Peyer's patch (tissue), 4 donors: ENCODE measurements at regions not wholly inside any gene's neighbourhood (a gene's known extent, or its start where the extent isn't known, plus 50 kb on each side); places are given as distances from the start of the nearest gene placed in this dataset.

ENCODE experiments used
- POLR2A ChIP-seq, 2 donors: fragments of 450-650 bp; IDR thresholded peaks; one replicate each; pipeline ENCODE4 v1.5.1; 2017; ENCODE audit warnings: antibody characterized with exemption in 2 of 2, mild to moderate bottlenecking in 2 of 2, moderate library complexity in 2 of 2
- TF ChIP-seq, protein P1 (sequence below), 6 experiments: fragments of 450-650 bp in 4 of 6; fragments of 200-600 bp in 2 of 6; sonication (generic) in 1 of 6; IDR thresholded peaks; one replicate each; pipeline ENCODE4 v1.5.1; 2017 to 2019; ENCODE audit warnings: antibody characterized with exemption in 6 of 6, mild to moderate bottlenecking in 3 of 6, moderate library complexity in 1 of 6

DNA sequence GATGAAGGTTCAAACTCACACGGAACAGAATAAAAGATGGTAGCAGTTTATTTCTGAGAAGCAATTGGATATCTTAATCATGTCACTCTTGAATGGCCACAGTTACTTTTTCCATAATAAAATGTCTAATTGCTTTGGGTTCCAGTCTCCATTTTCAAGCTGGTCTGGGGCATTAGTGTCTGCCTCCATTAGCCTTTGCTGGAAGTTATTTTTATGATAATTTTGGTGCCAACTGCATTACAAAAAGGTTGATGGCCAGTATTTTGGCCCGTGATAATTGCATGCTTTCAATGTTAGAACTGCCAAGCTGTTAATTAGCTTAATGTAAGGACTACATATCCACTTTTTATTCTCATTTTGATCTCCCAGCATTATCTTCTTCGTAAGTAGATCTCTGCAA lies 165.9 kb downstream of the SMC2 start:
- no peak for TF ChIP-seq POLR2A (IDR thresholded peaks at IDR 0.05)
- TF ChIP-seq, protein P1, sequence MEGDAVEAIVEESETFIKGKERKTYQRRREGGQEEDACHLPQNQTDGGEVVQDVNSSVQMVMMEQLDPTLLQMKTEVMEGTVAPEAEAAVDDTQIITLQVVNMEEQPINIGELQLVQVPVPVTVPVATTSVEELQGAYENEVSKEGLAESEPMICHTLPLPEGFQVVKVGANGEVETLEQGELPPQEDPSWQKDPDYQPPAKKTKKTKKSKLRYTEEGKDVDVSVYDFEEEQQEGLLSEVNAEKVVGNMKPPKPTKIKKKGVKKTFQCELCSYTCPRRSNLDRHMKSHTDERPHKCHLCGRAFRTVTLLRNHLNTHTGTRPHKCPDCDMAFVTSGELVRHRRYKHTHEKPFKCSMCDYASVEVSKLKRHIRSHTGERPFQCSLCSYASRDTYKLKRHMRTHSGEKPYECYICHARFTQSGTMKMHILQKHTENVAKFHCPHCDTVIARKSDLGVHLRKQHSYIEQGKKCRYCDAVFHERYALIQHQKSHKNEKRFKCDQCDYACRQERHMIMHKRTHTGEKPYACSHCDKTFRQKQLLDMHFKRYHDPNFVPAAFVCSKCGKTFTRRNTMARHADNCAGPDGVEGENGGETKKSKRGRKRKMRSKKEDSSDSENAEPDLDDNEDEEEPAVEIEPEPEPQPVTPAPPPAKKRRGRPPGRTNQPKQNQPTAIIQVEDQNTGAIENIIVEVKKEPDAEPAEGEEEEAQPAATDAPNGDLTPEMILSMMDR (IDR thresholded peaks at IDR 0.05): no peak
